Small intestine (tissue), 7 donors: ENCODE measurements at regions not wholly inside any gene's neighbourhood (a gene's known extent, or its start where the extent isn't known, plus 50 kb on each side); places are given as distances from the start of the nearest gene placed in this dataset.
"Not testable (repeated sequence)": the region's sequence is repeated elsewhere in the genome, so short reads cannot be mapped to it uniquely, and the experiment has no call there.

Source experiments
- DNase-seq, 2 donors: peaks; one replicate each; pipeline versions ENCODE4 v3.0.0 to v3.0.0-alpha.2; 2013
- FAIRE-seq: peaks from 2 replicates; lab custom pipeline; 2012; peaks lifted over from hg19 to GRCh38; lab: Jason Lieb, UNC
- H3K27ac ChIP-seq, 3 donors: one replicate each; pipeline ENCODE4 v1.5.1; 2013; ENCODE audit warnings: low read length in 2 of 3, mild to moderate bottlenecking in 2 of 3, control low read depth in 1 of 3, inconsistent platforms in 1 of 3, low read depth in 1 of 3, moderate library complexity in 1 of 3
- H3K27me3 ChIP-seq, 3 donors: one replicate each; pipeline ENCODE4 v1.6.1; 2013; ENCODE audit warnings: low read length in 3 of 3, inconsistent platforms in 1 of 3; ENCODE audit not compliant: control insufficient read depth in 3 of 3, insufficient read depth in 3 of 3
- H3K36me3 ChIP-seq, 3 donors: one replicate each; pipeline ENCODE4 v1.6.1; 2013; ENCODE audit warnings: low read length in 3 of 3, inconsistent platforms in 1 of 3, low read depth in 1 of 3, mild to moderate bottlenecking in 1 of 3, moderate library complexity in 1 of 3; ENCODE audit not compliant: control insufficient read depth in 3 of 3, insufficient read depth in 2 of 3
- H3K4me1 ChIP-seq, 3 donors: one replicate each; pipeline ENCODE4 v1.6.1; 2013; ENCODE audit warnings: low read length in 2 of 3, inconsistent platforms in 1 of 3, low read depth in 1 of 3, mild to moderate bottlenecking in 1 of 3, moderate library complexity in 1 of 3; ENCODE audit not compliant: control insufficient read depth in 3 of 3, insufficient read depth in 2 of 3
- H3K4me3 ChIP-seq, 3 donors: one replicate each; pipeline ENCODE4 v1.5.1; 2013; ENCODE audit warnings: low read length in 3 of 3, control low read depth in 1 of 3, inconsistent platforms in 1 of 3, low read depth in 1 of 3, mild to moderate bottlenecking in 1 of 3, moderate library complexity in 1 of 3
- H3K9me3 ChIP-seq, 2 donors: one replicate each; pipeline ENCODE4 v1.6.1; 2013; ENCODE audit warnings: low read depth in 1 of 2, low read length in 1 of 2; ENCODE audit not compliant: control insufficient read depth in 2 of 2, insufficient read depth in 1 of 2
- WGBS, 3 donors: extraction: QIAGEN DNeasy Blood & Tissue Kit; methylation state at CpG; one replicate each; pipeline ENCODE4 v1.1.7; 2013; 5-methylcytosine and 5-hydroxymethylcytosine counted together
- donor health status: healthy with polysubstance abuse.
- donor health status: control.
- donor health status: control.
- donor health status: Bipolar disorder and iron deficiency.
- donor health status: healthy.

GRCh38 chr5:82971034-82971806 lies 106.0 kb downstream of the TMEM167A start:
- H3K9me3 ChIP-seq = peaks cover 3 to 20% of the 10 kb centered on the region in 2 donors
- DNase-seq, H3K4me1 ChIP-seq, H3K36me3 ChIP-seq, H3K27ac ChIP-seq, H3K27me3 ChIP-seq, H3K4me3 ChIP-seq, FAIRE-seq: not testable (repeated sequence)
- WGBS, 3 donors = 88 to 94% (median 93%) methylated on average over 10 of the region's 10 CpGs

GRCh38 chr5:82969221-82969976 lies 107.8 kb downstream of the TMEM167A start:
- not testable (repeated sequence) for FAIRE-seq
- WGBS, 3 donors = 63 to 82% (median 72%) methylated on average over 6 of the region's 6 CpGs

GRCh38 chr5:82967072-82967471 lies 110.1 kb downstream of the TMEM167A start:
- DNase-seq (no peak), FAIRE-seq (no peak)
- Histone ChIP-seq H3K27ac (no peak overlapping the region), H3K4me1 (no peaks in the 10 kb centered on the region), H3K27me3 (no peaks in the 10 kb centered on the region), H3K36me3 (no peaks in the 10 kb centered on the region), H3K4me3 (no peak overlapping the region), H3K9me3 (no peaks in the 10 kb centered on the region)

More at GRCh38 chr5:82969221-82969976, 107.8 kb downstream of the TMEM167A start:
- not testable (repeated sequence) for H3K36me3 ChIP-seq, H3K27ac ChIP-seq, H3K9me3 ChIP-seq, H3K27me3 ChIP-seq, H3K4me3 ChIP-seq, H3K4me1 ChIP-seq
- DNase-seq = peak in 1 of 2 donors; percentile 76

- no peak for DNase-seq
- Histone ChIP-seq H3K4me1 (no peaks in the 10 kb centered on the region), H3K9me3 (peaks cover 0 to 4% of the 10 kb centered on the region in 2 donors), H3K36me3 (no peaks in the 10 kb centered on the region), H3K27ac (no peak overlapping the region), H3K4me3 (no peak overlapping the region), H3K27me3 (no peaks in the 10 kb centered on the region)
- no peak for FAIRE-seq
- 91 to 98% (median 94%) methylated on average over 1 of the region's 1 CpG for WGBS, 3 donors
Measured at GRCh38 chr5:82959466-82959865, 117.7 kb downstream of the TMEM167A start.

GRCh38 chr5:82956600-82956999 lies 120.6 kb downstream of the TMEM167A start:
- Histone ChIP-seq H3K36me3 (no peaks in the 10 kb centered on the region), H3K27me3 (no peaks in the 10 kb centered on the region), H3K4me1 (no peaks in the 10 kb centered on the region), H3K9me3 (peaks cover 0 to 4% of the 10 kb centered on the region in 2 donors), H3K4me3 (no peak overlapping the region), H3K27ac (no peak overlapping the region)
- DNase-seq (no peak), FAIRE-seq (no peak)

- FAIRE-seq = no peak
Measured at GRCh38 chr5:82952326-82952725, 124.9 kb downstream of the TMEM167A start.

GRCh38 chr5:82944267-82944666 lies 132.9 kb downstream of the TMEM167A start:
- H3K36me3 ChIP-seq, H3K27ac ChIP-seq, H3K9me3 ChIP-seq, H3K4me3 ChIP-seq, H3K27me3 ChIP-seq, H3K4me1 ChIP-seq, DNase-seq, FAIRE-seq: not testable (repeated sequence)
- WGBS, 3 donors = 90 to 97% (median 93%) methylated on average over 8 of the region's 8 CpGs

More at GRCh38 chr5:82952326-82952725, 124.9 kb downstream of the TMEM167A start:
- Histone ChIP-seq H3K9me3 (peaks cover 0 to 4% of the 10 kb centered on the region in 2 donors), H3K27ac (no peak overlapping the region), H3K36me3 (no peaks in the 10 kb centered on the region), H3K4me1 (no peaks in the 10 kb centered on the region), H3K4me3 (no peak overlapping the region), H3K27me3 (no peaks in the 10 kb centered on the region)
- WGBS, 3 donors = 94 to 95% (median 95%) methylated on average over 1 of the region's 1 CpG
- DNase-seq = no peak

GRCh38 chr5:82942083-82942881 lies 134.9 kb downstream of the TMEM167A start:
- Histone ChIP-seq H3K36me3 (no peaks in the 10 kb centered on the region), H3K4me3 (no peak overlapping the region), H3K4me1 (no peaks in the 10 kb centered on the region), H3K27ac (no peak overlapping the region), H3K9me3 (peaks cover 0 to 6% of the 10 kb centered on the region in 2 donors), H3K27me3 (no peaks in the 10 kb centered on the region)
- DNase-seq (no peak), FAIRE-seq (peak; percentile 47)
- WGBS, 3 donors = 28 to 40% (median 34%) methylated on average over 1 of the region's 1 CpG
